Upper lobe of right lung (tissue), 1 donor: ENCODE measurements at regions not wholly inside any gene's neighbourhood (a gene's known extent, or its start where the extent isn't known, plus 50 kb on each side); places are given as distances from the start of the nearest gene placed in this dataset.
A peak's percentile ranks its signal among the peaks of the same experiment; 100 is the strongest.

Experiments
- ATAC-seq: fragments of 200-7000 bp; cut with Tn5 transposase; one replicate; pipeline ENCODE4 v1.9.1; 2020; ENCODE audit warnings: mild to moderate bottlenecking, moderate library complexity
- DNase-seq: peaks from one replicate; pipeline ENCODE4 v3.0.0-alpha.2; 2020
- H3K27ac ChIP-seq: fragments of 200-600 bp; one replicate; pipeline ENCODE4 v1.8.0; 2022
- H3K27me3 ChIP-seq: fragments of 200-600 bp; one replicate; pipeline ENCODE4 v1.8.0; 2022; ENCODE audit warnings: mild to moderate bottlenecking
- H3K36me3 ChIP-seq: fragments of 200-600 bp; one replicate; pipeline ENCODE4 v1.8.0; 2022
- H3K4me1 ChIP-seq: fragments of 200-600 bp; one replicate; pipeline ENCODE4 v1.8.0; 2022
- H3K4me3 ChIP-seq: fragments of 200-600 bp; one replicate; pipeline ENCODE4 v1.8.0; 2022; ENCODE audit warnings: mild to moderate bottlenecking
- H3K9me3 ChIP-seq: fragments of 200-600 bp; one replicate; pipeline ENCODE4 v1.8.0; 2022
- CTCF ChIP-seq: fragments of 200-600 bp; IDR thresholded peaks from one replicate; pipeline ENCODE4 v1.8.0; 2022; ENCODE audit warnings: antibody characterized with exemption
- intact Hi-C: fragments of 100-400 bp; cut with DNase I; formaldehyde crosslinking; loops from one replicate; pipeline ENCODE4 v1.11.0; 2022
- donor health status: DM: no; HTN: yes; CAD: no; lungs with severe emphysema.

- intact Hi-C loops = no loop called here
Measured at GRCh38 chr2:121044412-121044811, 240.6 kb downstream of the TFCP2L1 start.

GRCh38 chr2:121045245-121045644, 239.8 kb downstream of the TFCP2L1 start:
- peaks cover 6% of the 10 kb centered on the region for H3K27me3 ChIP-seq
- no peaks in the 10 kb centered on the region for H3K9me3 ChIP-seq
- no peaks in the 10 kb centered on the region for H3K4me1 ChIP-seq
- no peak overlapping the region for H3K4me3 ChIP-seq
- TF ChIP-seq CTCF = no peak
- ATAC-seq (no peak), DNase-seq (no peak)
- no peaks in the 10 kb centered on the region for H3K36me3 ChIP-seq
- intact Hi-C loops = no loop called here
- H3K27ac ChIP-seq = no peak overlapping the region

More at GRCh38 chr2:121044412-121044811, 240.6 kb downstream of the TFCP2L1 start:
- Histone ChIP-seq H3K4me1 (no peaks in the 10 kb centered on the region), H3K27me3 (peaks cover 6% of the 10 kb centered on the region), H3K4me3 (no peak overlapping the region), H3K27ac (no peak overlapping the region), H3K36me3 (no peaks in the 10 kb centered on the region), H3K9me3 (no peaks in the 10 kb centered on the region)
- DNase-seq (no peak), ATAC-seq (no peak)
- TF ChIP-seq CTCF = no peak

GRCh38 chr2:121046335-121046734, 238.7 kb downstream of the TFCP2L1 start:
- no peak for ATAC-seq
- no peak for TF ChIP-seq CTCF
- H3K27ac ChIP-seq = no peak overlapping the region
- H3K27me3 ChIP-seq = peaks cover 6% of the 10 kb centered on the region
- H3K4me1 ChIP-seq = no peaks in the 10 kb centered on the region
- H3K9me3 ChIP-seq = no peaks in the 10 kb centered on the region
- intact Hi-C loops = no loop called here
- no peak for DNase-seq
- H3K4me3 ChIP-seq = no peak overlapping the region
- no peaks in the 10 kb centered on the region for H3K36me3 ChIP-seq

- no peak for TF ChIP-seq CTCF
- ATAC-seq (no peak), DNase-seq (no peak)
- no peak overlapping the region for H3K27ac ChIP-seq
- no peaks in the 10 kb centered on the region for H3K36me3 ChIP-seq
- H3K9me3 ChIP-seq = no peaks in the 10 kb centered on the region
- H3K4me1 ChIP-seq = no peaks in the 10 kb centered on the region
- intact Hi-C loops = no loop called here
- H3K27me3 ChIP-seq = peaks cover 5% of the 10 kb centered on the region
- H3K4me3 ChIP-seq = no peak overlapping the region
Measured at GRCh38 chr2:121047383-121047782, 237.6 kb downstream of the TFCP2L1 start.

- no peak for TF ChIP-seq CTCF
- DNase-seq = no peak
- intact Hi-C loops = no loop called here
- Histone ChIP-seq H3K4me3 (no peak overlapping the region), H3K4me1 (no peaks in the 10 kb centered on the region), H3K36me3 (no peaks in the 10 kb centered on the region), H3K27ac (no peak overlapping the region), H3K9me3 (no peaks in the 10 kb centered on the region), H3K27me3 (no peaks in the 10 kb centered on the region)
- ATAC-seq = no peak
Measured at GRCh38 chr2:121049131-121049530, 235.9 kb downstream of the TFCP2L1 start.

GRCh38 chr2:121049950-121050585, 234.9 kb downstream of the TFCP2L1 start:
- no peak overlapping the region for H3K27ac ChIP-seq
- TF ChIP-seq CTCF = no peak
- ATAC-seq (no peak), DNase-seq (peak; percentile 12)
- H3K4me1 ChIP-seq = no peaks in the 10 kb centered on the region
- intact Hi-C loops = no loop called here
- no peaks in the 10 kb centered on the region for H3K36me3 ChIP-seq
- H3K9me3 ChIP-seq = no peaks in the 10 kb centered on the region
- no peak overlapping the region for H3K4me3 ChIP-seq
- H3K27me3 ChIP-seq = no peaks in the 10 kb centered on the region
